PFSK-1 (cell line): ENCODE measurements at regions not wholly inside any gene's neighbourhood (a gene's known extent, or its start where the extent isn't known, plus 50 kb on each side); places are given as distances from the start of the nearest gene placed in this dataset.

Source experiments
- POLR2AphosphoS5 ChIP-seq: IDR thresholded peaks from 2 replicates; pipeline ENCODE4 v1.6.1; 2012; ENCODE audit warnings: low read depth, mild to moderate bottlenecking, control low read depth, low read length, moderate library complexity
- TAF1 ChIP-seq: IDR thresholded peaks from 2 replicates; pipeline ENCODE4 v1.6.1; 2012; ENCODE audit warnings: low read length, control low read depth, borderline replicate concordance; ENCODE audit not compliant: insufficient read depth

DNA sequence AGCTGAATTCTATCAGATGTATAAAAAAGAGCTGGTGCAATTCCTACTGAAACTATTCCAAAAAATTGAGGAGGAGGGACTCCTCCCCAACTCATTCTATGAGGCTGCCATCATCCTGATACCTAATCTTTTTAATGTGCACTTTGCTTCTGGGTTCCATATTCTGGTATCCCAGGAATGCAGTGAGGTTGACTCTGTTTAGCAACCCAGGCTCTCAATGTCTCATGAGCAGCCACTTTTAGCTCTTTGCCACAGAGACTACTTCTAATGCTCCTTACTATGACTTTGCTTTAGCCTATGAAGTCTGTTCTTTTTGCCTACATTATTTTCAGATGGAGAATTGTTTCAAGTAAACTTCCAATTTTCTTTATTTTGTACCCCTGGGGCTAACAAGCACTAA is 185.5 kb upstream of the NRSN1 start:
- TF ChIP-seq POLR2AphosphoS5 (no peak), TAF1 (no peak)
